Left ventricle myocardium inferior (tissue), 1 donor: ENCODE measurements at regions not wholly inside any gene's neighbourhood (a gene's known extent, or its start where the extent isn't known, plus 50 kb on each side); places are given as distances from the start of the nearest gene placed in this dataset.
"Not testable (repeated sequence)": the region's sequence is repeated elsewhere in the genome, so short reads cannot be mapped to it uniquely, and the experiment has no call there.

Source experiments
- DNase-seq: peaks from one replicate; pipeline ENCODE4 v3.0.0-alpha.2; 2020
- H3K27ac ChIP-seq: fragments of 200-600 bp; replicated peaks from 2 replicates; pipeline ENCODE4 v1.8.0; 2021
- H3K27me3 ChIP-seq: fragments of 200-600 bp; 2 replicates; pipeline ENCODE4 v1.8.0; 2021; ENCODE audit warnings: low read depth
- H3K36me3 ChIP-seq: fragments of 200-600 bp; 2 replicates; pipeline ENCODE4 v1.8.0; 2021
- H3K4me1 ChIP-seq: fragments of 200-600 bp; 2 replicates; pipeline ENCODE4 v1.8.0; 2021
- H3K4me3 ChIP-seq: fragments of 200-600 bp; 2 replicates; pipeline ENCODE4 v1.8.0; 2021; ENCODE audit warnings: mild to moderate bottlenecking, moderate library complexity
- H3K9me3 ChIP-seq: fragments of 200-600 bp; replicated peaks from 2 replicates; pipeline ENCODE4 v1.8.0; 2021
- intact Hi-C: fragments of 100-400 bp; cut with micrococcal nuclease; formaldehyde crosslinking; loops from one replicate; pipeline ENCODE4 v1.11.0; 2022
- TF ChIP-seq, protein P1 (sequence below): fragments of 200-600 bp; IDR thresholded peaks from 2 replicates; pipeline ENCODE4 v1.8.0; 2021; ENCODE audit warnings: antibody characterized with exemption, mild to moderate bottlenecking, borderline replicate concordance
- donor health status: DM: no; HTN: yes; CAD: no; lungs with severe emphysema.

DNA sequence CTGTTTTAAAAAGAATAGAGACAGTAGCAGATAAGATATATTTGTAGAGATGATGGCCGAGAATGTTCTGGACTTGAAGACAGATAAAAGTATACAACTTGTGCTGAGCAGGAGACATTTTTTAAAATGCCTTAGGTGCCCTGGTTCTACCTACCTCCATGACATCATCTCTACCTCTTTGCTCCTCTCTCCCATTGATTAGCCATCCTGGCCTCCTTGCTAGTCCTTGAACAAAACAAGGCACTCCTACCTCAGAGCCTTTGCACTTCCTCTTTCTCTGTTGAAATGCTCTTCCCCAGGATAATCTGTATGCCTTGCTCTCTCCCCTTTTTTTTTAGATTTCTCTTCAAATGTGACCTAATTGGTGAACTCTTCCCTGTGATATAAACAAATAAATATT is 92.6 kb upstream of the MAGI3 start:
- Histone ChIP-seq H3K9me3 (no peaks in the 10 kb centered on the region), H3K4me1 (no peaks in the 10 kb centered on the region), H3K36me3 (no peaks in the 10 kb centered on the region), H3K4me3 (no peak overlapping the region), H3K27ac (no peak overlapping the region), H3K27me3 (no peaks in the 10 kb centered on the region)
- intact Hi-C loops = no loop called here
- no peak for DNase-seq
- TF ChIP-seq, protein P1, sequence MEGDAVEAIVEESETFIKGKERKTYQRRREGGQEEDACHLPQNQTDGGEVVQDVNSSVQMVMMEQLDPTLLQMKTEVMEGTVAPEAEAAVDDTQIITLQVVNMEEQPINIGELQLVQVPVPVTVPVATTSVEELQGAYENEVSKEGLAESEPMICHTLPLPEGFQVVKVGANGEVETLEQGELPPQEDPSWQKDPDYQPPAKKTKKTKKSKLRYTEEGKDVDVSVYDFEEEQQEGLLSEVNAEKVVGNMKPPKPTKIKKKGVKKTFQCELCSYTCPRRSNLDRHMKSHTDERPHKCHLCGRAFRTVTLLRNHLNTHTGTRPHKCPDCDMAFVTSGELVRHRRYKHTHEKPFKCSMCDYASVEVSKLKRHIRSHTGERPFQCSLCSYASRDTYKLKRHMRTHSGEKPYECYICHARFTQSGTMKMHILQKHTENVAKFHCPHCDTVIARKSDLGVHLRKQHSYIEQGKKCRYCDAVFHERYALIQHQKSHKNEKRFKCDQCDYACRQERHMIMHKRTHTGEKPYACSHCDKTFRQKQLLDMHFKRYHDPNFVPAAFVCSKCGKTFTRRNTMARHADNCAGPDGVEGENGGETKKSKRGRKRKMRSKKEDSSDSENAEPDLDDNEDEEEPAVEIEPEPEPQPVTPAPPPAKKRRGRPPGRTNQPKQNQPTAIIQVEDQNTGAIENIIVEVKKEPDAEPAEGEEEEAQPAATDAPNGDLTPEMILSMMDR = no peak

GRCh38 chr1:113298941-113299340 is 91.4 kb upstream of the MAGI3 start:
- Histone ChIP-seq H3K9me3 (no peaks in the 10 kb centered on the region), H3K27me3 (no peaks in the 10 kb centered on the region), H3K4me3 (no peak overlapping the region), H3K4me1 (no peaks in the 10 kb centered on the region), H3K27ac (no peak overlapping the region), H3K36me3 (no peaks in the 10 kb centered on the region)
- TF ChIP-seq, protein P1 = no peak
- no peak for DNase-seq
- intact Hi-C loops = no loop called here

DNA sequence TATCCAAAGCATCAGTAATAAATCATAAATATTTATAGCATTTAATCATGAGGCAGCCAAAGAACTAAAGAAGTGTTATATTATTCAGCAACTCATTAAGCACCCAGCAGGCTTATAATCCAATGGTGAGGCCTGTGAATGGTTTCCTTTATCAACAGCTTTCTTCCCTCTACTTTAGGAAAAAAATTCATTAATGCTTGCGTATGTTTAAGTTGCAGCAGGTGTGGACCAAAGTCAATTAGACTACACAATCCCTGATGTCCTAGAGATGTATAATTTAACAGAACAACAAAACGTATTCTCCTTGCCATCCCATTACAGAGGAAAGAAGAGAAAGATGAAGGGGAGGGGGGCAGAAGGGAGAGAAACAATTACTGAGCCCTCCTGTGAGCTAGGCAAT is 87.7 kb upstream of the MAGI3 start:
- Histone ChIP-seq H3K27ac (no peak overlapping the region), H3K36me3 (no peaks in the 10 kb centered on the region), H3K4me1 (peaks cover 6% of the 10 kb centered on the region), H3K27me3 (no peaks in the 10 kb centered on the region), H3K9me3 (no peaks in the 10 kb centered on the region), H3K4me3 (no peak overlapping the region)
- DNase-seq = no peak
- intact Hi-C loops = no loop called here
- TF ChIP-seq, protein P1 = no peak

DNA sequence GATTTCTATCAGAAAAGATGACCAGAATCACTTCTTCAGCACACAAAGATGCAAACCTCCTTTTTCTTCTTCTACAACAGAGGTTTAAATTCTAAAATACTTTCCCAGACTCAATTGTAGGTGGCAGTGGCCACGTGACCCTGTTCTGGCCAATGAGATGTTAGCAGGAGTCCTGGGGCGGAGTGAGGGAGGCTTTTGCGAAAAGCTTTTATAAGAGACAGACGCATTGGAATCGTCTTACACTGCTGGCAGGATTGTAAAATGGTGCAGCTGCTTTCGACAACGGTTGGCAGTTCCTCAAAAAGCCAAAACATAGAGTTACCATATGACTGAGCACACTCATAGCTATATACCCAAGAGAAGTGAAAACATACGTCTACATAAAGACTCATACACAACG is 87.0 kb upstream of the MAGI3 start:
- Histone ChIP-seq H3K36me3 (no peaks in the 10 kb centered on the region), H3K27ac (no peak overlapping the region), H3K9me3 (no peaks in the 10 kb centered on the region), H3K4me1 (peaks cover 6% of the 10 kb centered on the region), H3K27me3 (no peaks in the 10 kb centered on the region), H3K4me3 (no peak overlapping the region)
- TF ChIP-seq, protein P1 = no peak
- no peak for DNase-seq
- intact Hi-C loops = no loop called here

DNA sequence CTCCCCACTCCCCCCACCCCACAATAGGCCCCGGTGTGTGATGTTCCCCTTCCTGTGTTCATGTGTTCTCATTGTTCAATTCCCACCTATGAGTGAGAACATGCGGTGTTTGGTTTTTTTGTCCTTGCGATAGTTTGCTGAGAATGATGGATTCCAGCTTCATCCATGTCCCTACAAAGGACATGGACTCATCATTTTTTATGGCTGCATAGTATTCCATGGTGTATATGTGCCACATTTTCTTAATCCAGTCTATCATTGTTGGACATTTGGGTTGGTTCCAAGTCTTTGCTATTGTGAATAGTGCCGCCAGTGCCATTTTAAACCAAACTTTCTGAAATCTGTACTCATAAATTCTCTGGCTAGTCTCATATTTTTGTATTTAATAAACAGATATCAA is 85.3 kb upstream of the MAGI3 start:
- H3K4me1 ChIP-seq, H3K36me3 ChIP-seq, H3K9me3 ChIP-seq, intact Hi-C loops, DNase-seq, H3K27ac ChIP-seq, H3K4me3 ChIP-seq, H3K27me3 ChIP-seq: not testable (repeated sequence)

- intact Hi-C loops = no loop called here
- Histone ChIP-seq H3K36me3 (no peaks in the 10 kb centered on the region), H3K27ac (no peak overlapping the region), H3K27me3 (peaks cover 4% of the 10 kb centered on the region), H3K4me1 (peaks cover 6% of the 10 kb centered on the region), H3K4me3 (no peak overlapping the region), H3K9me3 (peaks cover 12% of the 10 kb centered on the region)
- TF ChIP-seq, protein P1 = no peak
- no peak for DNase-seq
Observed at GRCh38 chr1:113307771-113308445, 82.4 kb upstream of the MAGI3 start.

DNA sequence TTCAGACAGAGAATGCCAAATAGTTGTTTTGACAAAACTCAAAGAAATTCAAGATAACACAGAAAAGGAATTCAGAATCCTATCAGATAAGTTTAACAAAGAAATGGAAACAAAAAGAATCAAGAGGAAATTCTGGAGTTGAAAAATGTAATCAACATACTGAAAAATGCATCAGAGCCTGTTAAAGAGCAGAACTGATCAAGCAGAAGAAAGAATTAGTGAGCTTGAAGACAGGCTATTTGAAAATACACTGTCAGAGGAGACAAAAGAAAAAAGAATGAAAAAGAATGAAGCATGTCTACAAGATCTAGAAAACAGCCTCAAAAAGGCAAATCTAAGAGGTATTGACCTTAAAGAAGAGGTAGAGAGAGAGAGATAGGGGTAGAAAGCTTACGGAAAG is 77.7 kb upstream of the MAGI3 start:
- H3K27me3 ChIP-seq, H3K4me3 ChIP-seq, H3K36me3 ChIP-seq, DNase-seq, H3K27ac ChIP-seq, H3K4me1 ChIP-seq, intact Hi-C loops: not testable (repeated sequence)
- H3K9me3 ChIP-seq = peaks cover 31% of the 10 kb centered on the region
